Gastroesophageal sphincter (tissue), 4 donors: ENCODE measurements at regions not wholly inside any gene's neighbourhood (a gene's known extent, or its start where the extent isn't known, plus 50 kb on each side); places are given as distances from the start of the nearest gene placed in this dataset.

Experiments
- ATAC-seq: fragments of 150-250 bp; one replicate; pipeline ENCODE4 v1.9.1; 2016; ENCODE audit warnings: mild to moderate bottlenecking, moderate library complexity
- H3K27ac ChIP-seq, 4 donors: fragments of 200-600 bp; sonication (generic) in 3 of 4; 1 replicate in 3 of 4; 2 replicates in 1 of 4; pipeline ENCODE4 v1.5.1; 2016 to 2019
- H3K27me3 ChIP-seq: fragments of 200-600 bp; sonication (generic); one replicate; pipeline ENCODE4 v1.5.1; 2019
- H3K36me3 ChIP-seq, 2 donors: fragments of 200-600 bp; sonication (generic); one replicate each; pipeline ENCODE4 v1.5.1; 2019; ENCODE audit warnings: control low read depth in 1 of 2
- H3K4me1 ChIP-seq, 3 donors: fragments of 200-600 bp; sonication (generic); 1 replicate in 2 of 3; 2 replicates in 1 of 3; pipeline ENCODE4 v1.5.1; 2016 to 2019; ENCODE audit warnings: control low read depth in 2 of 3
- H3K4me3 ChIP-seq, 2 donors: fragments of 200-600 bp; sonication (generic); one replicate each; pipeline ENCODE4 v1.5.1; 2019; ENCODE audit warnings: mild to moderate bottlenecking in 1 of 2, moderate library complexity in 1 of 2
- H3K9me3 ChIP-seq, 3 donors: fragments of 200-600 bp; sonication (generic); one replicate each; pipeline ENCODE4 v1.5.1; 2017 to 2019; ENCODE audit warnings: control low read depth in 2 of 3
- CTCF ChIP-seq, 4 experiments: fragments of 200-600 bp in 2 of 4; fragments of 450-650 bp in 2 of 4; sonication (generic) in 1 of 4; IDR thresholded peaks; one replicate each; pipeline ENCODE4 v1.5.1; 2017 to 2019; ENCODE audit warnings: antibody characterized with exemption in 4 of 4, mild to moderate bottlenecking in 2 of 4, moderate library complexity in 2 of 4
- EP300 ChIP-seq: sonication (generic); formaldehyde crosslinking; IDR thresholded peaks from one replicate; pipeline ENCODE4 v1.6.1; 2017; ENCODE audit warnings: antibody characterized with exemption, mild to moderate bottlenecking
- POLR2A ChIP-seq, 2 donors: fragments of 450-650 bp; IDR thresholded peaks; one replicate each; pipeline ENCODE4 v1.6.1; 2017; ENCODE audit warnings: antibody characterized with exemption in 2 of 2, mild to moderate bottlenecking in 2 of 2, moderate library complexity in 1 of 2
- POLR2AphosphoS5 ChIP-seq: sonication (generic); formaldehyde crosslinking; IDR thresholded peaks from one replicate; pipeline ENCODE4 v1.6.1; 2017; ENCODE audit warnings: antibody characterized with exemption
- WGBS, 2 donors: methylation state at CpG; one replicate each; pipeline ENCODE4 v1.1.5; 2018; ENCODE audit warnings: low coverage in 1 of 2; 5-methylcytosine and 5-hydroxymethylcytosine counted together

GRCh38 chr20:57783956-57784837, 74.4 kb upstream of the PMEPA1 start:
- no peak for TF ChIP-seq CTCF (IDR thresholded peaks at IDR 0.05)
- TF ChIP-seq POLR2AphosphoS5, result no peak
- TF ChIP-seq EP300, result no peak
- 84 to 98% methylated on average over 6 of the region's 10 CpGs for WGBS, 2 donors
- Histone ChIP-seq H3K27ac (no peak overlapping the region), H3K36me3 (no peaks in the 10 kb centered on the region), H3K27me3 (no peaks in the 10 kb centered on the region), H3K4me3 (no peak overlapping the region), H3K4me1 (no peaks in the 10 kb centered on the region), H3K9me3 (no peaks in the 10 kb centered on the region)
- no peak for ATAC-seq

GRCh38 chr20:57783196-57783595, 73.4 kb upstream of the PMEPA1 start:
- TF ChIP-seq CTCF (IDR thresholded peaks at IDR 0.05), result no peak
- TF ChIP-seq POLR2A (IDR thresholded peaks at IDR 0.05), result no peak
- TF ChIP-seq EP300, result no peak
- no peak for TF ChIP-seq POLR2AphosphoS5
- Histone ChIP-seq H3K27me3 (no peaks in the 10 kb centered on the region), H3K4me1 (no peaks in the 10 kb centered on the region), H3K9me3 (no peaks in the 10 kb centered on the region), H3K36me3 (no peaks in the 10 kb centered on the region), H3K4me3 (no peak overlapping the region), H3K27ac (no peak overlapping the region)
- no CpG with 5 or more reads among the region's 4 CpGs for WGBS, 2 donors
- no peak for ATAC-seq

GRCh38 chr20:57782631-57783041, 72.8 kb upstream of the PMEPA1 start:
- no peak for ATAC-seq
- Histone ChIP-seq H3K27me3 (no peaks in the 10 kb centered on the region), H3K27ac (no peak overlapping the region), H3K9me3 (no peaks in the 10 kb centered on the region), H3K4me1 (no peaks in the 10 kb centered on the region), H3K4me3 (no peak overlapping the region), H3K36me3 (no peaks in the 10 kb centered on the region)
- no peak for TF ChIP-seq POLR2A (IDR thresholded peaks at IDR 0.05)
- no peak for TF ChIP-seq POLR2AphosphoS5
- no peak for TF ChIP-seq EP300
- no peak for TF ChIP-seq CTCF (IDR thresholded peaks at IDR 0.05)
- WGBS, 2 donors, result no CpG with 5 or more reads among the region's 12 CpGs

GRCh38 chr20:57781901-57782300, 72.1 kb upstream of the PMEPA1 start:
- Histone ChIP-seq H3K36me3 (no peaks in the 10 kb centered on the region), H3K4me3 (no peak overlapping the region), H3K27me3 (no peaks in the 10 kb centered on the region), H3K9me3 (no peaks in the 10 kb centered on the region), H3K4me1 (no peaks in the 10 kb centered on the region), H3K27ac (no peak overlapping the region)
- TF ChIP-seq POLR2A (IDR thresholded peaks at IDR 0.05), result no peak
- TF ChIP-seq CTCF (IDR thresholded peaks at IDR 0.05), result no peak
- no peak for TF ChIP-seq POLR2AphosphoS5
- TF ChIP-seq EP300, result no peak
- WGBS, 2 donors, result 91 to 95% methylated on average over 6 to 7 of the region's 7 CpGs
- ATAC-seq, result no peak

DNA sequence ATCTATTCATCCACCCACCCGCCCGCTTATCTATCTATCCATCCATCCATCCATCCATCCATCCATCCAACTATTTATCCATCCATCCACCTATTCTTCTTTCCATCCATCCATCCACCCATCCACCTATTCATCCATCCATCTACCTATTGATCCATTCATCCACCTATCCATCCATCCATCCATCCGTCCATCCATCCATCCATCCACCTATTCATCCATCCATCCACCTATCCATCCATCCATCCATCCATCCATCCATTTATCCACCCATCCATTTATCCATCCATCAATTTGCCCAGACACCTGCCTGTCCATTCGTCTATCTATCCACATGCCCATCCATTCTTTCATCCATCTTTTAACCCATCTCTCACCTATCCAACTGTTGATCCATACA, 71.1 kb upstream of the PMEPA1 start:
- 84 to 92% methylated on average over 4 of the region's 4 CpGs for WGBS, 2 donors
- Histone ChIP-seq H3K27me3 (no peaks in the 10 kb centered on the region), H3K4me1 (no peaks in the 10 kb centered on the region), H3K4me3 (no peak overlapping the region), H3K36me3 (no peaks in the 10 kb centered on the region), H3K27ac (no peak overlapping the region), H3K9me3 (no peaks in the 10 kb centered on the region)
- ATAC-seq, result no peak
- TF ChIP-seq CTCF (IDR thresholded peaks at IDR 0.05) (no peak), POLR2A (IDR thresholded peaks at IDR 0.05) (no peak)
